ENCODE measurements at regions not wholly inside any gene's neighbourhood (a gene's known extent, or its start where the extent isn't known, plus 50 kb on each side); places are given as distances from the start of the nearest gene placed in this dataset.

DNA sequence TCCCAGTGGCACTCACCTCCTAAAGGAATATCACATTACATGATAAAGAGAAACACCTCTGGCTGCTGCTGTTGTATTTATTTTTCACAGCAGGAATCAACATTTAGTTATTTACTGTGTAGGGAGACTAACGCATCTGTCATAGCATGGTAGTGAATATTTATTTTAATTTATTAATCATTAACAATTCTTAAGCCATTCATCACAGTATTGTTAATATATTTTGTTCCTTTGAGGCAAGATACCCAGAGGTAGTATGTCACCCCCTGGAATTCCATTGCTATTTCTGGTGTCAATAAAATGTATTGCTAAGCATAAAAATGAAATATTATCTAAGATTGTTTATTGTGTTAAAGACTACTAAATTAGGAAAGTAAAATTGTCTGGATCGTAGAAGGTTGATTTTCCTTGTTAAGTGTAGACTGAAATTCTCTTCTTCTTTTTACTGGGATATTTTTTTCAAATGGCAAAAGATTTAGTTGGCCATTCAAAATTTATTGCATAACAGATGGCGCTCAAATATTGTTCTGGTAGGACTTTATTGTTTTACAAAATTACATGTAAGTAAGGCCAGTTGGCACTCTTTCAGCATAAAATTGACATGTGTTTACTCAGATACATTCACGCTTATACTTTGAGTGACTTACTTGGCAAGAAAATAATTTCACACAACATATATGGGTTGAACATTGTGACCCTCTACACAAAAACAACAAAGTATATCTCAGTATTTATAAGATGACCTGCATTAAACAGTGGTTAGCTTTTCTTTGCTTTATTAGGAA, 1358.7 kb upstream of the SORCS1 start:
- TF ChIP-seq EZH2 (IDR thresholded peaks at IDR 0.05) (no peak), FOXP2 (optimal IDR thresholded peaks at IDR 0.05; ENCODE audit: control extremely low read depth, extremely low read length, insufficient read depth) (no peak), POLR2AphosphoS5 (IDR thresholded peaks at IDR 0.05; ENCODE audit: borderline replicate concordance, low read depth, low read length) (no peak)

Measured in SK-N-MC (cell line).